ENCODE measurements at regions not wholly inside any gene's neighbourhood (a gene's known extent, or its start where the extent isn't known, plus 50 kb on each side); places are given as distances from the start of the nearest gene placed in this dataset.

DNA sequence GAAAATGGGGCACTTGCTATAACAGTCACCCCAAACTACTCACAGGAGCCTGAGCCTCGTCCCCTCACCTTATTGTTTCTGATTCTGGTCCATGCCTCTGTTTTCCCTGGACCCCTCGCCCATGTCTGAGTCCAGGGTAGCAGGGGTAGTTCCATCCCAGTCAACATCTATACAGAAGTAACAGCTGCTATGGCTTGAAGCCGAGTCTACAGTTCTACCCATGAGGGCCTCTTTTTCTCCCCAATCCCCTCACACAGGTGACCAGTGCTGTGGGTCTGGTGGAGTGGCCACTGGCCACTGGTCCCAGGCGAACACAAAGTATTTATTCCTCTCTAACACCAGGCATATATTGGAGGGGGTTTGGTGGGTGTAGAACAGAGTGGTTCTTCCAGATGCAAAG is 116.4 kb downstream of the ZNF280B start:
- DNase-seq, result no peak

DNA sequence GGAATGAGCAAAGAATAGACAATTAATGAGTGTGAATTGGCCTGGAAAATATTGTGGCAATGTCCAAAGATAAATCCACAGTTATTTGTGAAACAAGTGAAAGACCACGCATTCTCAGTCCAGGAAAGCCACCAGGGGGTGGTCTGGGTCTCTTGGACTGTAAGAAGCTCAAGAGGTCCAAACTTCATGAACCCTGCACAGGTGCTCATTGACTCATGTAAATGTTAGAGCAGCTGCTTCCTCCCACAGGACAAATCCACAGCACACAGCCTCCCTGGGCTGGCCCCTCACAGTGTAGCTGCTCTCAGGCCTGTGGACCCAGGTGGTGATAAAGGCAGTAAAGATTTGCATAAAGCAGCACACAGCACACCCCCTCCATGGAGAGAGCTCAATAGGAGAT is 114.0 kb downstream of the ZNF280B start:
- no peak for DNase-seq

DNA sequence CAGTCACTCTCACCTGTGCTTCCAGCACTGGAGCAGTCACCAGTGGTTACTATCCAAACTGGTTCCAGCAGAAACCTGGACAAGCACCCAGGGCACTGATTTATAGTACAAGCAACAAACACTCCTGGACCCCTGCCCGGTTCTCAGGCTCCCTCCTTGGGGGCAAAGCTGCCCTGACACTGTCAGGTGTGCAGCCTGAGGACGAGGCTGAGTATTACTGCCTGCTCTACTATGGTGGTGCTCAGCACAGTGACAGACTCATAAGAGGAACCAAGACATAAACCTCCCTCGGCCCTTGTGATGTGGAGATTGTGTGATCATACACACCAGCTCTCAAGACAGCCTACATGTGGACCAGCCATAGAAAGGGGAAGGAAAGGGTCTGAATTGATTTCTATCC is 113.3 kb downstream of the ZNF280B start:
- peak in 1 of 51 donors; percentile 6 for DNase-seq

DNA sequence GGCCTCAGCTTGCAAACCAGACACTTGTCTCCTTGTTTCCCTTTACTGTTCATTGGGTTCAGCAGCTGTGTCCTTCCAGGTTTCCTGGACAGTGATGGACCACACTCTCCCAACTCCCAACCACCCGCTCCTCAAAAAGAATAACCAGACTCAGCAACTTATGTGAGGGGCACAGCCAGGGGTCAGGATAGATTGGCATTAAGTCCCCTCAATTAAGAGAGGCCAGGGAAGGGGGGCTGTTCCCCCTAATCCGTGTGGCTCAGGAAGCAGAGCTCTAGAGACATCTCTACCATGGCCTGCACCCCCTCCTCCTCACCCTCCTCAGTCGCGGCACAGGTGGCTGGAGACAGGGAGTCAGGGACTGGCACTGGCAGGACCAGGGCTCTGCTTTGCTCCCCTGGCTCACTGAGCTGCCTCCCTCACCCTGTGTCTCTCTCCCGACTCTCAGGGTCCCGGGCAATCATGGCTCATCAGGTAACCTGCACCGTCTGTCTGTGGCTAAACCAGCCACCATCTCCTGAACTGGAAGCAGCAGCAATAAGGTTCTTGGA is 111.7 kb downstream of the ZNF280B start:
- peak in 1 of 51 donors; percentile 26 for DNase-seq

DNA sequence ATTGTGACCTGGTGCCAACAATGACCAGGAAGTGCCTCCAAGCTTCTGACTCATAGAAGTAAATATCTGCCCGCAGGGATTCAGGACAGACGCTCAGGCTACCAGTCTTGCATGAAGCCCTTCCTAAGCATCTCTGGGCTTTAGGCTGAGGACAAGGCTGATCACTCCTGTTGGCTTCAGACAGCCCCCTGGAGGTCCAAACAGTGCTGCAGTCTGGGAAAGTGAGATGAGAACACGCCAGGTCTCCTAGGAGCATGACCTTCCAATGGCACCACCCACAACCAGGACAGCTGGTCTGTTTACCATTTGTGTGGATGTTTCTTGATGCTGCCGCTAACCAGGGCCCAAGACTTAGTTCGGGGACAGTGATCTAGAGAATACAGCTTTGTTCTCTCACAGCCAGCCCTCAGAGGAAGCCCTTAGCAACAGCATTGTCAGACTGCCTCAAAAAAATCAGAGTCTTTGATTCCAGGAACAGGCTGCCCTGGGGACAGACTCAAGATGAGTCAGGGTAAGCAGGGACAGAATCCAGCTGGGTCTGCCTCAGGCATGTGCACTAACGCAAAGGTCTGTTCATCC is 111.2 kb downstream of the ZNF280B start:
- peak in 25 of 51 donors; percentile 11 to 73 (median 36) for DNase-seq

DNA sequence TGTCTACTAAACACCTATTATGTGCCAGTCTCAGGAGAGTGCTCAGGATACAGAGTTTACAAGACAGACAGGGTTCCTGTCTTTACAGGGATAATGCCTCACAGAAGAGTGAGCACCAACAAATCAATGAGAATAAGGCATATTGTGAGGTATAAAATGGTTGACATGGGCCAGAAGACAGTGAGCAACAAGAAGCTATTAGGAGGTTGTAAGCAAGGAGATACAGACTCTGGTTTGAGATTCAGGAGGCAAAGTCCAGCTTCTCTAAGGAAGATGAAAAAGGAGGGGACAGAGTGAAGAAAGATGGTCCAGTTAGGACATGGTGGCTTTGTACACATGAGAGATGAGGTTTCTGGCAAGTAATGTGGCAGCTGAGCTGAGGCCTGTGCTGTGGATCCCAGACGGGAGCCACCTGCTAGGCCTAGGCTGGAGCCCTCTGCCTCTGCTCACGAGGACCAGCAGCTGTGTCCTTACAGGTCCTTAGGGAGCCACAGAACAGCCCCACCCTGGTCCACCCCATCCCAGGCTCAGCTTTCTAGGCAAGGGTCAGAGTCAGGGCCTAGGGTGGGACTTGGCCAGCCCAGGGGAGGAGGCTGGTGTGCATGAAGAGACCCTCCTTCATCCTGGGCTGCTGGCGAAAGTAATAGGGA is 110.5 kb downstream of the ZNF280B start:
- peak in 1 of 51 donors; percentile 34 for DNase-seq

DNA sequence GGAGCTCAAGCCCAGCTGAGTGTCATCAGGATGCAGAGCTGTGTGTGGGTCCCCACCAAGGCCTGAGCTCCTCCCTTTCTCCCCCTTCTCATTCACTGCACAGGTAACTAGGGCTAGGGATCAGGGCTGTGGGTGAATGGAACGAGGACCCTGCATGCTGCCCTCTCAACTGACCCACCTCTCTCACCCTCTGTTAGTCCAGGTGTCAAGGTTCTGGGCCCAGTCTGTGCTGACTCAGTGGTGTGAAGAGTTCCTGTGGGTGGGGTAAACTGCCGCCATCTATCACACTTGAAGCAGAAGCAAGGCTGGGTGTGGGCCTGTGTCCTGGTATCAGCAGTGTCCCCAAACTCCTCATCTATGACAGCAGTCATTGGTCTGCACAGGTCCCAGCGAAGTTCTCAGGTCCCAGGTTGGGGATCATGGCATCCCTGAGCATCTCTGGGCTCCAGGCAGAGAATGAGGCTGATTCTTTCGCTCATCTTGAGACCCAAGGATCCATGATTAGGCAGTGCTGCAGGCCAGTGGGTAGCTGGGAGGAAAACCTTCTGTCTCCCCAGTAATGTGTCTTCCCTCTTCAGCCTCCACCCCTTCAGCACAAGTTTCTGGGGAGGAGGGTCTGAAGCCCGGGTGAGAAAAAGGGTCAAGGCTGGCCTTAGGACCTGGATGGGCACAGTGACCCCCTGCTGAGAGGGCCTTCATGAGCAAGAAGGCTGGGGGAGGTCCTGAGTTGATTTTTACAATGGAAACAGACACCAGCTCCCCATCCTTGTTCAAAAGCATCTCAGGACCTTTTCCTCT is 109.8 kb downstream of the ZNF280B start:
- DNase-seq, result no peak

DNA sequence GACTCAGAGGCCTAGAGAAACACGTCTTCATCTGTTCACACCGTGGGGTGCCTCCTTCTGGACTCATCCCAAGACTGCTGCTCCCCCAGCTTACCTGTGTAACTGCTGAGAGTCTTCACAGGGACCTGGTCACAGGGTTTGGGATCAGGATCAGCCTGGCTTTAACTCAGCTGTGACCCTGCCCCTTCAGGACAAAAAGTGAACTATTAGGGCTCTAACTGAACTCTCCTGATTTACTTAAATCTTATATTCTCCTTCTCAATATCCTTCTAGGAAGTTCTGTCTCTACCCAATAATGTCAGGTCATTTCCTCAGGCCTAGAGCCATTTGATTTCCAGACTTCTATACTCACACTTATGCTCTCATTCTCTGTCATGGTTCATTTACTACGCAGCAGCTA is 108.4 kb downstream of the ZNF280B start:
- no peak for DNase-seq

DNA sequence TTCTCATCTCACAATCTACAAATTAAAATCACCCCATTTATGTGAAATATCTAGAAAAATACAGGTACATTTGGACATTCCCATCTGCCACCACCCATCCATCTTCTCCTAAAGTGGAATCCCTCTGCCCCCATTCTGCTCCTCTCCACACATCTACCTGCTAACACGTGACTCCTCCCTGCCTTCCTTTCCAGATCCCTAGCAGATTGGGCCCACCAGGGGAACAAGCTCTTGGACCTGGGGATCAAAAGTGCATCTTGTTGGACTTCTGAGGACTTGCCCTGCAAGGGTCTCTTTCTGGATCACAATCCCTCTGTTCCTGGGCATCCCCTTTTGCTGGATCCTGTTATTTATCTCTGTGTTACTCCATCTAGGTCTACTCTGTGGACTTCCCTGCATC is 107.6 kb downstream of the ZNF280B start:
- no peak for DNase-seq

DNA sequence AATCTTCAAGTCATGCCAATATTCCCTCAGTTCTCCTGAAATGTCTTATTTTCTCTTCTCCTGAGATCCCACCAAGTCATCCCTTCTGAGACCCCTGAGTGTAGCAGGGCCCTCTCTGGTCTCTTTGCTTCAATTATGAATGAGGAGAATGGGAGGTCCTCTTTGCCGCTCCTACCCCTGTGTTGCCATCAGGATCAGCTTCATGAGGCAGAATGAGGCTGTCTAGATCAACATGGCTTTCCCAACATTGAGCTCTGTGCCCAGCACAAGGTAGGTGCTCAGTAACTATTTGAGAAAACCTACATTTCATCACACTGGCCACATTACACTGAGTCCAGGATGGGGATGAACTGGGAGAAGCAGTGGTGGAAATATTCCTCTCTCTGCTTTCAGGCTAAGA is 107.2 kb downstream of the ZNF280B start:
- DNase-seq, result no peak

DNA sequence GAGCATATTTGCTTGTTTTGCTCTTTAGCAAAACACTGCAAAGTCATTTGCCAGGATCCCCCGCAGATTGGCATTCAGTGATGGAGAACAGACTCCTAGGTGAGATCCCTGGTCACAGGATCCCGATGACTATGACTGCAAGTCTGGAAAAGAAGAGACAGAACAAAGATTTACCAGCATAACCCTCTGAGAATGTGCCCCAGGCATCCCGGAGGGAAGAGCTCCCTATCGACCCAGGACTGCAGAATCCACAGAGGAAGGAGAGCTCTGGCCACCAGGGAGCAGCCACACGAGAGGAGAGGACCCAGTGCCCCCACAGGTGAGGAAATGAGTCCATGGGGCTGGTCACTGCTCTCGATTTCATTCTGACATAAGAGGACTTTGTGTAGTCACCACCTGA is 105.2 kb downstream of the ZNF280B start:
- DNase-seq, result no peak

DNA sequence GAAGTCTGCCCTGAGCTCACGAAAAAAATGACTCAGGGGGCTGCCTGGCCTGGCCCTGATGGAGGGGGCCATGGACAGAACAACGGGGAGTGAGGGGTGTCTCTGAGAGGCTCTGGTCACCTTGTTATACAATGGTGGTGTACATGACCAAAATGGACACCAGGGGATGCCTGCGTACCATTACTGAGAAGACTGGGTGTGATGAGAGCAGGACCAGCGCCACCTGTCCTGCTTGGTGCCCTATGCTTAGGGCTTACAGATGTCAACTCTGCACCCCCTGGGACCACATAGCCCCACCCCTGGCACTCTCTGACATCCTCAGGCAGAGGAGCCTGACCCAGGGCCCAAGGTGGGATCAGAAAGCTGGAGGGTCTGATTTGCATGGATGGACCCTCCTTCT is 104.8 kb downstream of the ZNF280B start:
- DNase-seq, result no peak

DNA sequence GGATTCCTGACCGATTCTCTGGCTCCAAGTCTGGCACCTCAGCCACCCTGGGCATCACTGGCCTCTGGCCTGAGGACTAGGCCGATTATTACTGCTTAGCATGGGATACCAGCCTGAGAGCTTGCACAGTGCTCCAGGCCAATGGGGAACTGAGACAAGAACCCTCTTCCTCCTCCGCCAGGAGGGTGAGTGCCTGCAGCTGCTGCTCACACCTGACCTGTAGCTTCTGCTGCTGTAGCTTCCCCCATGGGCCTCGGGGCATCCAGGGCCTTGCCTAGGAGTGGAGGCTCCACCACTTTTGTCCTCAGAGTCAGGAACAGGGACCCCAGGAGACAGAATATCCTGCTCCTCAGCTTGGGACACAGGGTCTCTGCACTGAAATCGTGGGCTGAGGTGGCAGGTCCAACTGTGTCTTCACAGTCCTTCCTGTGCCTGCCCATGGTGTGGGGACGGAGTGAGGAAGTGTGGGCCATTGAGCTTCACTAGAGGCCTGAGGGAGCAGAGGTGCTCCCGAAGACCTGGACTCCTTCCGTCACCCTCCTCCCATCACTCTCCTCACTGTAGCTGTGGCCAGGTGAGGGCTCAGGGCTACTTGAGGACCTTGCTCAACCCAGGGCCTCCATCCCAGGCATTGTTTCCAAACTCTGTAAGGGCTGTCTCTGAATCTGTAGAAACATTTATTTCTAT is 103.8 kb downstream of the ZNF280B start:
- DNase-seq, result no peak

DNA sequence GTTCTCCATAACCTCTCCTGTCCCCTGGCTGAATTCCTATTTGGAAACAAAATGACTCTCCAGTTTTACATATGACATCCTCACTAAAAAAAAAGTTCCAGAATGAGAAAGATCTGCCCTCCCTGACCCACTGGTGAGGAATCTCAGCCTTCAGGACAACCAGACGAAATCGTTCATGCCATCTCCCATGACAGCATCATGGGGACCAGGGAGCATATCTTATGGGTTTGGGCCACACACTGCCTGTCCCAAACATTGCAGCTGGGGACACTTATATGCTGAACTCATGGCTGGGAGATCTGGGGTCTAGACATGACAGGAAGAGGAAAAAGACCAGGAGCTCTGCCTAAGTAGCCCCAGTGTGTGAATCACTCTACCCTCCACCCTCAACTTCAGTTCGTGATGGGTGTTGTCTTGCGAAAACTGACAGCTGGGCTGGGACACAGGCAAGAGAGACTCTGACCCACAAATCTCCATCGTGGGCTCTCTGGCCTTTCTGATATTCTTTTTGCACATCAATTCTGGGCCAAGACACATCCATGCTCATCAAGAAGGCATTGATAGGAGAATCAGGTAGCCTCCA is 102.0 kb downstream of the ZNF280B start:
- no peak for DNase-seq

DNA sequence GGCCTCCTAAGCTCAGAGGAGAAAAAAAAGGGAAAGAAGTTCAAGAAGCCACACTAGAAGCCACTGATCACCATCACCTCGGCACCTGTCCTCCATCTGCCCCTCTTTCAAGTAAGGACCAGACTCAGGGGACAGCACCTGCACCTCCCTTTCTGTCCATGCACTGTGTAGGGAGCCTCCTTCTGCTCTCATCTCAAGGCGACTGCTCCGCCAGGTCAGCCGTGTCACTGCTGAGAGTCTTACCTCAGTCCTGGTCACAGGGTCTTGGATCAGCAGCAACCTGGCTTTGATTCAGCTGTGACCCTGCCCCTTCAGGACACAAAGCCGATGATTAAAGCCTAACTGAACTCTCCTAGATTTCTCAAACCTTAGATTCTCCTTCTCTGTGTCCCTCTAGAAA is 101.5 kb downstream of the ZNF280B start:
- DNase-seq, result no peak

DNA sequence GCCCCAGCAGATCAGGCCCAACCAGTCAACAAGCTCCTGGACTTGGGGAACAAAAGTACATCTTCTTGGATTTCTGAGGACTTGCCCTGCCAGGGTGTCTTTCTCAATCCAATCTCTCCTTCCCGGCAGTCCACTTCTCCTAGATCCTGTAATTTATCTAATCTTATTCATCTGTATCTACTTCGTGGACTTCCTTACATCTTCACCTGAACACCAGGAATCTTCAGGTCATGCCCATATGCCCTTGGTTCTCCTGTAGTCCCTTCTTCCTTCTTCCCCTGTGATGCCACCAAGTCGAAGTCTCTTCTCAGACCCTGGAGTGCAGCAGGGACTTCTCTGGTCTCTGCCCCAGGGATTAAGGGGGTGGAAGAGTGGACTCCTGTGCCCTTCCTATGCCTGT is 100.3 kb downstream of the ZNF280B start:
- no peak for DNase-seq

DNA sequence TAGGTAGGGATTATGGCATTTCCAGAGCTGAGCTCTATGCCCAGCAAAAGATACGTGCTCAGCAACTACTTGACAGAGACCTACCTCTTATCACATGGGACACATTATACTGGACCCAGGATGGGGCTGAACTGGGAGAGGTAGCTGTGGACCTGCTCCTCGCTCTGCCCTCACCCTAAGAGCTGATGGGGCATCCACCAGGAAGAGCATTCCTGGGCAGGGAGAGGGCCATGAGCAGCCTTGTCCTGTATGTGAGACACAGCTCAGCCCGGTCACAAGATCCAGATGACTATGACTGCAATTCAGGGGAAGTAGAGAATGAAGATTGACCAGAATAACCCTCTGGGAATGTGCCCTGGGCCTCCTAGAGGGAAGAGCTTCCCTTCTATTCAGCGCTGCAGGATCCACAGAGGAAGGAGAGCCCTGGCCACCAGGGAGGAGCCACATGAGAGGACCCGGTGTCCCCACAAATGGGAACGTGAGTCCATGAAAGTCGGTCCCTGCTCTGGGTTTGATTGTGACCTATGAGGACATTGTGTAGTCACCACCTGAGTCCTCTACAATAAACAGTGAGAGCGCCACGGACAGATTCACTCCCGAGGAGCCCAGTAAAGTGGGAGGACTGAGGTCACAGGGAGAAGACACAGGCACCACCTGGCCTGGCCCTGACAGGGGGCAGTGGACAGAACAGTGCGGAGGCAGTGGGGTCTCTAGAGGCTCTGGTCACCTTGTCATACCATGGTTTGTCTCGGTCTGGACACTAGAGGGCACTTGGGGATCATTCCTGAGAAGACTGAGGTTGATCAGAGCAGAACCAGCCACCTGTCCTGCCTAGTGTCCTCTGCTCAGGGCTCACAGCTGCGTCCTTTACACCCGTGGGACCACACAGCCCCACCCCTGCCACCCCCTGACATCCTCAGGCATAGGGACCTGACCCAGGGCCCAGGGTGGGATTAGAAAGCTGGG is 99.5 kb downstream of the ZNF280B start:
- DNase-seq, result peak in 6 of 51 donors; percentile 3 to 15 (median 7)

DNA sequence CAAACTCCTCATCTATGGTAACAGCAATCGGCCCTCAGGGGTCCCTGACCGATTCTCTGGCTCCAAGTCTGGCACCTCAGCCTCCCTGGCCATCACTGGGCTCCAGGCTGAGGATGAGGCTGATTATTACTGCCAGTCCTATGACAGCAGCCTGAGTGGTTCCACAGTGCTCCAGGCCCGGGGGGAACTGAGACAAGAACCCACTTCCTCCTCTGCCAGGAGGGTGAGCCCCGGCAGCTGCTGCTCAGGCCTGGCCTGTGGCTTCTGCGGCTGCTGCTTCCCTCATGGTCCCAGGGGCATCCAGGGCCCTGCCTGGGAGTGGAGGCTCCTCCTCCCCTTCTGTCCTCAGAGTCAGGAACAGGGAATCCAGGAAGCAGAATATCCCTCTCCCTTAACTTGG is 98.4 kb downstream of the ZNF280B start:
- DNase-seq, result peak in 11 of 51 donors; percentile 6 to 29 (median 23)

DNA sequence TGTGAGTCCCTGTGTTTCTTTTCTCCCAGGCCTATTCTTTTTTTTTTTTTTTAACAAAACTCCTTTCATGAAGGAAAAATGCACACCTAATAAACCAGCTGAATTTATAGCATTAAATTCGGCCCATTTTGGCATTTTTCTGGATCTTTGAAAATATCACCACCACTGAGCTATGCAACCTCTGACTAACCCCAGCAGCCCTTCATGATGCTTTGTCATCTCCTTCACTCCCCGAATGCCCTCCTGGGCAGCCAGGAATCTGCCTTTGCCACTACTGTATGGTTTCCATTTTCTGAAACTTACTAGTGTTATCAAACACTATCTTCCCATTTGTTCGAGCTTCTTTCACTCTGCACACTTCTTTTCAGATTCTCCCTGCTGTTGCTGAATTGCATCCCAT is 97.9 kb downstream of the ZNF280B start:
- DNase-seq, result no peak

DNA sequence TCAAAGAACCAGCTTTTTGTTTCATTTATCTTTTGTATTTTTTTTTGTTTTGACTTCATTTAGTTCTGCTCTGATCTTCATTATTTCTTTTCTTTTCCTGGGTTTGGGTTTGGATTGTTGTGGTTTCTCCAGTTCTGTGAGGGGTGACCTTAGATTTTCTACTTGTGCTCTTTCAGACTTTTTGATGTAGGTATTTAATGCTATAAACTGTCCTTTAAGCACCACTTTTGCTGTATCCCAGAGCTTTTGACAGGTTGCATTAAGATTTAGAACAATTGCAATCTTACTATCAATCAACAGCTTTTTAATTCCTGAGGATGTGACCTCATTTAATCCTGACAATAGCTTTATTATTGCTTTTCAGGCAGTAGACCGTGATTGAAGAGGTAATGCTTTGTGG is 94.3 kb downstream of the ZNF280B start:
- no peak for DNase-seq

Measured in hypothalamus (tissue), 51 donors.